COLO668 (cell line): ENCODE measurements at regions not wholly inside any gene's neighbourhood (a gene's known extent, or its start where the extent isn't known, plus 50 kb on each side); places are given as distances from the start of the nearest gene placed in this dataset.

ENCODE experiments used
- DNase-seq: peaks from one replicate; lab custom pipeline; 2025; ENCODE audit not compliant: unreplicated experiment; lab: John Stamatoyannopoulos, UW

DNA sequence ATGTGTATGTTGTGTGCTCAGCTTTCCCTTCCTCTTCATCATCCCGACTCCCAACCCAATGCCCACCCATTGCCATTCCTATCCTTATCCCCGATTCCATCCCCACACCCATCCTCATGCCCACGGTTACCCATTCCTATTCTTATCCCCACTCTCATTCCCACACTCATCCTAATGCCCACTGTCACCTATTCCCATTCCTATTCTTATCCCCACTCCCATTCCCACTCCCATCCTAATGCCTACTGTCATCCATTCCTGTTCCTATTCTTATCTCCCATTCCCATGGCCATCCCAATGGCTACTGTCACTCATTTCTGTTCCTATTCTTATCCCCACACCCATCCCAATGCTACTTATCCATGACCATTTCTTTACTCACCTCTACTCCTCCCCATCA, 254.1 kb downstream of the DHX35 start:
- DNase-seq = no peak

DNA sequence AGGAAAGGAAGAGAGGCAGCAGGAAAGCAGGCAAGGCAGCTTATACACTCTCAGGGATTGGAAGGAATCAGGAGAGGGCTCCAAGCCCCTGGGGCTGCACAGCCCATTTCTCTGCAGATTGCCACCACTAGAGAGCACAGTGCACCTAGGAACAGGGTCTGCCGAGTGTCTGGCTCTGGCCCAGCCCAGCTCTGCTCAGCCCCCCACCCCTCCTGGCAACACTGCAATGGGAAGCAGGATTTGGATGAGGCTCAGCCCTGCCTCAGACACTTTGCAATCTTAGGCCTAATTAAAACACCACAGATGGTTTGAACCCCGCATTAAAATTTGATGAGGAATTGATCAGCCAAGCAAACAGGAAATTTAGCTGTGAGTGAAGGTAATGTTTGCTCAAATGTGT, 252.7 kb downstream of the DHX35 start:
- DNase-seq = no peak

DNA sequence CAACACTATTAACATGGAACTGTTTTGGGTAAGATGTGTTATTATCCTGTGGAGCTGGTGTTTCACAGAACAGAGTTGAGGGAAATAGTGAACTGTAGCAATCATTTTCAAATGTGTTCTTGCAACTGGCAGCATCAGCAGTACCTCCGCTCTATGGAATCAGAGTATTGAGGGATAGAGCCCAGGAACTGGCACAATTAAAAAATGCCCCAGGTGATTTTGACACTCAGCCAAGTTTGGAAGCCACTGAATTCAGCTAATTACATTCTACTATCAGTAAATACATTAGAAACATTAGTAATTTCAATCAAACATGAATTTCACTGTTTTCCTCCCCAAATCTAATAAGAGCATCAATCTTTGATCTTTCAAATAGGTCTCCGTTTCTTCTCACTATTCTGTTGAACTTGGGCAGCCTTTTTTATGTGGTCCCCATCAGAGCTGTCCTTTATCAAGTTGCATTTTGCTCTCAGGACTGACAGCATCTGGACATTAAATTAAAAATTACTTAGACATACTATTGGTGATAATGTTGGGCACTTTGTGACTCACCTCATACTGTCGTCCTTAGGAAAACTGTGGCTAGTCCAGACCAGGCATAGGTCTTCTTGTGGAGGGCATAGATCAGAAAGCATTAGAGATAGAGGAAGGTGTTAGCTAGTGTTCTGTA, 251.5 kb downstream of the DHX35 start:
- DNase-seq = no peak

DNA sequence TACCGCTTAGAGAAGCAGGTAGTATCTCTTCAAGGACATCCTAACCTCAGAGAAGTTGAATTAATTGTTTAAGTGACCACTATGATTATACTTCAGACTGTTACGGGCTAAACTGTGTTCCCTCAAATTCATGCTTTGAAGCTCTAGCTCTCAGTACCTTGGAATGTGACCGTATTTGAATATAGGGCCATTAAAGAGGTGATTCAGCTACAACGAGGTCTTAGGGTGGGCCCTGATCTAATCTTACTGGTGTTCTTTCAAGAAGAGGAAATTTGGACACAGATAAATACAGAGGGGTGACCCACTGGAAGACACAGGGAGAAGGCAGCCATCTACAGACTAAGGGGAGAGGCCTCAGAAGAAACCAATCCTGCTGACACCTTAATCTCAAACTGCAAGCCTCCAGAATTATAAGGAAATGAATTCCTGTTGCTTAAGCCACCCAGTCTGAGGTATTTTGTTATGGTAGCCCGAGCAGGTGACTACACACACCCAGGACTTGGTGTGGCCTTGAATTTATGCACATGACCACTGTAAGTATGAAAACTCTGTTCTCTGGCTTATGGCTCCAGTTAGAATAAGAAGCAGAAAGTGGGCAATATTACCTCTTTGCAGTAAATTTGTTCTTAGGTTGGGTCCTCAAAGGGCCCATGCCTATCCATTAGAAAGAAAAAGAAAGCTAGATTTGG, 249.1 kb downstream of the DHX35 start:
- no peak for DNase-seq

DNA sequence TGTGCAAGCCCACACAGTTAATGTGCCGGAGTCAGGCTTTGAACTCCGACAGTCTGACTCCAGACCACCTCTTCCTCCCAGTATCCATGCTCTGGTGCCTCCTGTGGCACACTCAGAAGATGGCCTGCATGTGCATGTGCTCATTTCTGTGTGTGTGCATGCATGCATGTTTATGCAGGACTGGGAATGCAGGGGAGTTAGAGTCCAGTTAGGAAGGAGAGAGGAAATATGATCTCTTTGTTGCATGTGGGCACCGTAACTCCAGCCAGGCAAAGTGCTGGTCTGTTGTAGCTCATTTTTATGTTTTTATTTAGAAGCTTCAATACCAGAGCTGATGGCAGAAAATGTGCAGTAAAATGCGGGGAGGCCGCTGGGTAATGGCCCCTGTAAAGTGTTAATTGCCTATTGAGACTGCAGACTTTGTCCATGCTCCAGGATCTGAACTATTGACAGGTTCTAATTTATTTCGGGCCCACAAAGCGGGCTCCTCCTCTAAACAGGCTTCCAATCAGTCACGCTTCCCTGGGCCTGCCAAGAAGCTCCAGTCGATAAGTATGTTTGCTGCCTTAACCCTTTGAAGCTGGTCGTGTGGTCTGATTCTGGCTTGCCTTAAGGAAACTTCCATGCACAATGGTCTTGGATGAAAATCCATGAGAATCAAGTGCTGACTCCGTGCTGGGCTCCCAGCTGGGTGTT, 248.3 kb downstream of the DHX35 start:
- no peak for DNase-seq

DNA sequence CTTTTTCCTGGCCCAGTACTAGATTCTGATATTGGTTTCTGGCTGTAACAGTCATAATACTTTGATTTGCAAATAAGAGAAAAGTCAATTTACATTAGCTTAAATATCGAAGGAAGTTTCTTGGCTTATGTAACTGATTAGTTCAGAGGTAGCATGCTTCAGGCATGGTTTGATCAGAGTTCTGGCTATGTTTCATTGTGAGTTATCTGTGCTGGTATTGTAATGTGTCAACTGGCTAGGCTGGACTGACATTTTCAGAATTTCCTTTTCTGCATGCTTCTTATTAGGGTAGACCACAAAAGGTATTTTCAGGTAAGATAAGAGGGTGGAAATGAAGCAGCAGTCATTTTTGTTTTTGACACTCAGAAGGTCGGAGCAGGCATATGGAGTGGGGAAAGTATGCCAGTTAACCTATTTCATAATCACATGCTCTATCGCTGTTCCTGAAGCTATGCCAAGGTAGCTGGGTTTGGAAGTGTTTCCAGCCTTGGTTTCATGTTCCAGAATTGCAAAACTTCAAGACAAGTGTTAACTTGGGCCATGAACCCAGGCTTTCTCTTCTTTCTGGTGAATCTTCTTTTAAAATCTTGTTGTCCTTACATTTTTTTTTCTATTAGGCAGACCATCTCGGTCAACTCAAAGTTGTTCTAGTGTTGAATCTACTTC, 244.9 kb downstream of the DHX35 start:
- no peak for DNase-seq

DNA sequence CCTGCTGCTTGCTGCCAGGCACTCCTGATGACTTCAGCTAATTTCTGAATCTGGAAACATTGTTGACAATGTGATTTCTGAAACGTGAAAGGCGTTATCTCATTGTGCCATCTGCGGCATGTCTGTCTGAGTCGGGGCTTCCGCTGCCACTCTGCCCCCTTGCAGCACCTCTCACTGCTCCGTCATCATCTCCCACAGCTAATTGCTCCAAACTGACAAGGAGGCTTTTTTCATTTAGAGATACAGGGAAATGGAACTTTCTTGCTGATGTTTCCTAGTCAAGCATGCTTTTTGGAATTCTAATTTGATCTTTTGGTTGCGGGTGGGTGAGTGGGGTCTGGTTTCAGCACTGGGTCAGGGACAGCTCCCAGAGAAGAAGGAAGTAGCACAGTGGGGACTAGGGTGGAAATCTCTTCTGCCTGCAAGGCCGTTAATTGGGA, 233.5 kb downstream of the DHX35 start:
- DNase-seq = no peak

DNA sequence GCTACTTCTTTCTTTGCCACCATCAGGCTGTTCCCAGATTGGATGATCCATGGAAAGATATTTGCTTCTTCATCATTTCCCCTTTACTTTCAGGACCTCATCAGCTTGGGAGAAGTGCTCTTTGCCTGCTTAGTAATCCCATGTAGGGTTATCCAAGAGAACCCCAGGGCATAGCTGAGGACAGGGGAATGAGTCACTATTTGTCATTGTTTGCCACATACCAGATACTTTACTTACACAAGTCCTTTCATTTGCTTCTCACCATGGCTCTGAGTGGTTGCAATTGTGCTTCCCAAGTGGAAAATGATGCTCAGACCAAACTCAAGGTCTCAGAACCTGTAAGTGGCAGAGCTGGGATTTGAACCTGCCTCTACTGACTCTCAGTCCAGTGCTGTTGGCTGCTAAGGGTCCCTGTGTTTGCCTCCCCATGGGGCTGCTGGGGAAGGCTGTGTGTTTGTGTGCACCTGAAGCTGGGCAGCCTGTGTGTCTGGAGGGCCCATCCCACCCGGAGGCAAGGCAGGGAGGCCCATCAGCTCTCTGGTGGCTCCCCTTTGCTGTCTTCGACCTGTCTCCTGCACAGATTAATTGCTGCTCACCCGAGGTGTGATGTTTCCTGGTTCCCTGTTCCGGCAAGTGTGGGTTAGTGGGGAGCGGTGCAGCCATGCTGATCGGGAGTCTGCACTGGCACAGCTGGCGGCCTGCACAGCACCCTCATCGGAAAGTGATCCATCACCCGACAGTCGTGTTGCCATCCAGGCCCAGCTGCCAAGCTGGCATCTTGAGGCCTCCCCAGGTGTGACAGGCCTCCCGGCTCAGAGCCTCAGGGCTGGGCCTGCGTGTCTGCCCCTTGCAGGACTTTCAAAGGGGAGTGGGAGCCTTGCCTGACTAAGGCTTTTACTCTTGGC, 228.8 kb downstream of the DHX35 start:
- DNase-seq = no peak

DNA sequence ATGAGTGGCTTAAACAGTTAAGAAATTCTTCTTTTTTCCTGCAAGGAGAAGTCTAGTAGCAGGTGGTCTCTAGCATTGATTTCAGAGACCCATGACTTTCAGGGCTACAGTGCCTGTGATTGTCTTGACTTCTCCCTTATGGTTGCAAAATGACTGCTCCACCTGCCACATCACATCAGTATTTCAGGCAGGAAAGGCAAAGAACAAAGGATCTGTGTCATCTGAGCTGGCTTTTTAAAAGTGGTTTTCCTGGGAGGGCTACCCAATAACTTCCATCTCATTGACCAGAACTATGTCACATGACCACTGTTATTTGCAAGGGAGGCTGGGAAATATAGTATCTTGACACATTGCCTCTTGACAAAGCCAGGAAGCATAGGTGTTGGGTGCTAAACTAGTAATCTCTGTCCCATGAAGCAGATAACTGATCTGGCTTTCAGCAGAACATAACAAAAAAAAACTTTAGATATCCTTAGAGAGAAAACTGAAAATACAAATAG, 226.2 kb downstream of the DHX35 start:
- DNase-seq = no peak

DNA sequence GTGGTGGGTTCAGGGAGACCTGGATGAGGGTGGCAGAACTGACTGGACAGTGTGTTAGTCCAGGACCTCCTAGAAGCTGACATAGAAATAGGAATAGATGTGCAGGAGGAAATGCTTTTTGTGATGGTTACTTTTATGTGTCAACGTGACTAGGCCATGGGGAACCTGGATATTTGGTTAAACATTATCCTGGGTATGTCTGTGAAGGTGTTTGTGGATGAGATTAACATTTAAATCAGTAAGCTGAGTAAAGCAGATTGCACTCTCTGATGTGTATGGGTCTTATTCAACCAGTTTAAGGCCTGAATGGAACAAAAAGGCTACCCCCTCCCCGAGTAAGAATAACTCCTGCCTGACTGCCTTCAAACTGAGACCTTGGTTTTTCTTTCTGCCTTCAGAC, 219.3 kb downstream of the DHX35 start:
- no peak for DNase-seq

DNA sequence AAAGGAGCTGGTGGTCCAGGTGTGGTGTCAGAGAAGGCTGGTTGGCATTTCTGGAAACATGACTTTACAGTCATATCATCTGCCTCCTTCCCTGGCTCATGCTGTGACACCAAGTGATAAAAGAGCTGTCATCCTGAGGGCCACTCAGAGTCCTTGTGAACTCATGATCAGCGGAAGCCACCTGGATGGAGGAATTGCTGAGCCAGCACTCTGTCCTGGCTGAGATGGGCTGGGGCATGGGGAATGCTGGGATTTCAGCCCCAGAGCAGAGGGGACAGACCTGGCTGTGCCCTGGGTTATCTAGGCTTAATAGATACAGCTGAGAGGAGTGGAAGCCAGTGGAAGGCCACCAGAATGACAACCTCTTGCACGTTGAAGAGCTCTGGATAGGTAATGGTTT, 214.3 kb downstream of the DHX35 start:
- DNase-seq = no peak

DNA sequence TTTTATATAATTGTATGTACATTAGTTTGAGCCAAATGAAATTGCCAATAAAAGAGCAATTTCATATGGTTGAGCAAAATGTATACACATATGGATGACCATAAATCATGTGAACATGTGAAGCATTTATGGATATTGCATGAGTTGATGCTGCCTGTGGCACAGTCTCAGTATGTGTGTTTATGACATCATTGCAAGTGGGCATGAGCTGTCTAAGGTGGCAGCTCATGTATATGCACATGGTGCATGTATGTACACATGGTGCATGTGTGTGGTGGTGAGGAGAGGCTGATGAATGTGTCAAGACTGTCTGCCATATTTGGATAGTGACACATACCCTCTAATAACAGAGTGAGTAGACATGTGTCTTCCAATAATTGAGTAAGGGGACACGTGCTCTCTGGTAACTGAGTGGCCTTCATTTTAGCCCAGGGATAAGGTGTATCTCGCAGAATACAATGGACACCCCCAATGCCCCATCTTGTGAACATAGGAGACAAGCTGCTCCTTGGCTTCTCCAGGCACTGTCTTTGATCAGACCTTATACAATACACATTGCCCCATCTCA, 208.8 kb downstream of the DHX35 start:
- no peak for DNase-seq

DNA sequence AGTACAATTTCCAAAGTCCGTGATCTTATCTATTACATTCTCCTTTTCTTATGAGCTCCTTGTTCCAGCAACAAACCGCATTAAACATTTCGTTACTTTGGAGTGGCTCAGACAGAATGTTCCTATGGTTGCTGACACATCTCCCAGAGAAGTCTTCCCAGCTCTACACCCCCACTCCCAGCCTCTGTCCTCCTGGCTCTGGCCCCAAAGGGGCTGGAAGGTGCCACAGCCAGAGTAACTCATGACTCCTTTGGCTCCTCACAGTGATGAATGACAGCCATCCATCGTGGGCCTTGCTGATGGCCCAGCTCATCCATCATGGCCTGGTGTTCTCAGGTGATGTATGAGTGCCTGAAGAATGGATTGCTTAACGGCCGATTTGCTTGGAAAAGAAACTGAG, 203.0 kb downstream of the DHX35 start:
- no peak for DNase-seq

DNA sequence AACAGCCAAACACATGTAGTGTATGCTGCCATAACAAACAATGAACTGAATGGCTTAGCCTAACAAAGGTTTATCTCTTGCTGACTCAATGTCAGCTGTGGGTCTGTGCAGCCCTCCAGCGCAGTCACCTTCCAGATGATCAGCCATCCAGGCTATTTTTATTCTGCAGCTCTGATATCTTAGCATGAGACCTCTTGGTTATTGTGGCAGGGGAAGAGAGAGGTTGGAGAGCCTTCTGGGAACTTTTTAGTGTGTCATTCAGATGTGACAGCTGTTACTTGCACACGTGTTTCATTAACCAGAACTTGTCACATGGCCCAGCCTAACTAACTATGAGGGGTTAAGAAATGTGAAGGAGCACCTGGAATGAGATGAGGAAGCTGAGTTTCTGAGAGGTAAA, 202.5 kb downstream of the DHX35 start:
- no peak for DNase-seq

DNA sequence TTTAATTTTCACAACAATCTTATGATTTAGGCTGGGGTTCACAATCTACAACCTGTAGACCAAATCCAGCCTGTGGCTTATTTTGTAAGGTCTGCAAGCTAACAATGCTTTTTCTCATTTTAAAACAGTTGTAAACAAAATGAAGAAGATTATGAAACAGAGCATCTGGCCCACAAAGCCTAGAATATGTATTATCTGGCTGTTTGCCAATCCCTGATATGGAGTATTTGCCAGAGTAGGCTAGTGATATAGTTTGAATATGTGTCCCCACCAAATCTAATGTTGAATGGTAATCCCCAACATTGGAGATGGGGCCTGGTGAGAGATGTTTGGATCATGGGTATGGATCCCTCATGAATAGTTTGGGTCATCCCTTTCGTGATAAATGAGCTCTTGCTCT, 201.8 kb downstream of the DHX35 start:
- DNase-seq = no peak

DNA sequence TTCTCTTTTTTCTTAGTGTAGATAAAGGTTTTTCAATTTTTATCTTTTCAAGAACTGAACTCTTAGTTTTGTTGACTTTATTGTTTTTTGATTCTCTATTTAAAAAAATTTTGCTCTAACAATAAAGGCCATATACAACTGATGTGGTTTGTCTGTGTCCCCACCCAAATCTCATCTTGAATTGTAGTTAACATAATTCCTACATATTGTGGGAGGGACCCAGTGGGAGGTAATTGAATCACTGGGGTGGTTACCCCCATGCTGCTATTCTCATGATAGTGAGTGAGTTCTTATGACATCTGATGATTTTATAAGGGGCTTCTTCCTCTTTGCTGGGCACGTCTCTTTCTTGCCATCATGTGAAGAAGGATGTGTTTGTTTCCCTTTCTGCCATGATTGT, 199.8 kb downstream of the DHX35 start:
- no peak for DNase-seq

DNA sequence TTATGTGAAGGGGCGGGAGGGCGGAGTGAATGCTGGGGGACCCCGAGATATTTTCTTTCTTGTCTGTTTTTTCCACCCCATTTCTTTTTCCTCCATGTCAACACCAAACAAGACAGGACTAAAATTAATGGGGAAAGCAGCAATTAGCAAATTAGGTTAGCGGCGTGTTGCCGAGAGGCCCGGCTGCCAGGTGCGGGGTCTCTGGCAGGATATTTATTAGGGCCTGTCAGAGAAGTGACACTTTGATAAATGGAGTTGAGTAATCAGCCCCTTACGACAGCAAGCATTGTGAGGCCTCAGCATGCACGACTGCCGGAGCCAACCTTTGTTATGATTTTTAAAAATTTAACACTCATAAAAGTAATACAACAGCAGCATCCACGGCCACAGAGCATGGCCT, 193.8 kb downstream of the DHX35 start:
- no peak for DNase-seq

DNA sequence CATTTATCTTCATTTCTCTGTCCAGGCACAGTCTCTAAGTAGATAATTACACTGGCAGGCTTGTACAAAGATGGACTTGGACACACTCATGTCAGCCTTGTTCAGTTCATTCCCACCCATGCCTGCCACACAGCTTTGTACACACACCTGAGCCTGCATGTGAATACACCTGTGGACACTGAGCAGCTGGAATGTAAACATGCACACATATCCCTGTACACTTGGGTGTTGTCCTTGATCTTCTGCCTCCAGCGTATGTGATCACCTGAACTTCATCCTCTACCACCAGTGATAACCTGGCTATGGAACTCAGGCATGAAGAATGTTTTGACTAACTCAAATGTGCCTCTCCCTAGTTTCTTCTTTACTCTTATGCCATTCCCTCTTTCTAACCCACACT, 190.6 kb downstream of the DHX35 start:
- DNase-seq = no peak

DNA sequence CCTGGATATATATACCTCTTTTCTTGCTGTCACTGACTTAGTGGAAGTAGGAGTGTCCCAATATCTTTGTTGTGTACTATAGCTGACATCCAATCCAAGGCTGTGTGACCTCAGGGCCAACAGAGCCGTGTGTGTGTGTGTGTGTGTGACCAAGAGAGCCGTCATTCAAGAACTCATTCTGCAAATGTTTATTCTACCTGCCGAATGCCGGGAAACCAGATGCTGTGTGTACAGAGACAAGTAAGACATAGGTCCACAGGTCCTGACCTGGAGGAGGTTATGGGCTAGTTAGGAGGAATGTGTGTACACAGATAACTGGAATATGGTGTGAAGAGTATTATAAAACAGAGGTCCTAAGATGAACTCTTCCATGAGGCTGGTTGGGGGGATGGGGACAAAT, 190.0 kb downstream of the DHX35 start:
- DNase-seq = no peak

DNA sequence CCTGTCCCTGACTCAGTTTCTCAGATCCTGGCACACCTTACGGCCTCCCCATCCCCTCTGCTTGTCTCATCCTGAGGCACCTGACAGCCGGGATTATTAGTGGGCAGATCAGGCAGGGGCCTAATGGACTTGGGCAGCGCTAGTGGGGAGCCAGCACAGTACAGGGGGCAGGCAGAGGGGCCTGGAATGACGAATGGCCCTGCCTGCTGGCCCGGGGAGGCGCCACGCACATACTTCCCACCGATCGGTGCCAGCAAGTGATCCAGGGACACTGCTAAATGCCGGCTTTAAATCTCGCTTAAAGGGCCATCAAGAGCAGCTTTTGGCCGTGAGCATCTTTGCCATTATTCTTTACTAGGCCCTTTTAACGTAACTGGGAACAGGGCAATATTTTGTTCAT, 188.4 kb downstream of the DHX35 start:
- no peak for DNase-seq
